ENCODE measurements at regions not wholly inside any gene's neighbourhood (a gene's known extent, or its start where the extent isn't known, plus 50 kb on each side); places are given as distances from the start of the nearest gene placed in this dataset.

DNA sequence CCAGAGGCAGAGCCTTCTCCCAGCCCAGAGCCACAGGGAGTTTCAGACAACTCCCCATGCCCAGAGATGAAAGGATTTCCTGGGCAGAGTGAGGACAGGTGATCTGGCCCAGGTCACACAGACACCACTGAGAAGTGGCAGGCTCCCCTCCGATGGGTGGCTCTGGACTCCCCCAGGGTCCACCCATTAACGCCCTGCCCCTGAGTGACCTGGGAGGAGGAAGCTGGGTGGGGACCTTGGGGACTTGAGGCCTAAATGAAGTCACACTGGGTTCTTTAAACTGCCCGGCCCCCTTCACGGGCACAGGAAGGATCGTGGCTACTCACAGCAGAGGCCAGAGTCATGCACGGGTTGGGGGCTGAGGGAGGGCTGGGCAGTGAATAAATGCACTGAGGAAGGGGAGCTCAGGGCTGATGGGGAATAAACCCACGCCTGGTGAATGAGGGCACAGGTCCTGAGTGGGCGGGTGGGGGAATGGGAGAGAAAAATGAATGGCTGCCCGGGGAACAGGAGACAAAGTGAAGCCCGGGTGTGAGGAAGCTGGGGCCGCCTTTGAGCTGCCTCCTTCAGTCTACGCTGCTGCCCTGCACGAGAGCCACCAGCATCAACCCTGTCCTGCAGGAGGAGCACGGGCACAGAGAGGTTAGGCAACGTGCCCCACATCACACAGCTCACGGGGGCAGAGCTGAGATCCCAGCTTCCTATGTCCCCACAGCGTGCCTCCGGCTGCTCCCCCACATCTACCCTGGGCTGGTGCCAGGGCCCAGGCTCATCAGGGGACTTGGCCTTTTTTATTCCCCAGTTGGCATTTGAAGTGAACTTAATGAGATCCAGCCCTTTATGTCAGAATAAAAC, 404.3 kb downstream of the MATN1 start:
- H3K27me3 ChIP-seq (ENCODE audit: control insufficient read depth in 1 of 2, insufficient read depth in 2 of 2, low read length in 2 of 2): peaks cover 0 to 10% of the 10 kb centered on the region in 2 donors
- no peaks in the 10 kb centered on the region for H3K36me3 ChIP-seq (ENCODE audit: insufficient read depth, low read length)
- H3K4me1 ChIP-seq (ENCODE audit: insufficient read depth, low read length): no peaks in the 10 kb centered on the region
- H3K27ac ChIP-seq (ENCODE audit: low read depth, low read length): no peak overlapping the region
- H3K4me3 ChIP-seq (ENCODE audit: low read depth in 1 of 2, low read length in 2 of 2): no peak overlapping the region
- no peaks in the 10 kb centered on the region for H3K9me3 ChIP-seq (ENCODE audit: low read length)
- no peak overlapping the region for H3K9ac ChIP-seq (ENCODE audit: low read length)

DNA sequence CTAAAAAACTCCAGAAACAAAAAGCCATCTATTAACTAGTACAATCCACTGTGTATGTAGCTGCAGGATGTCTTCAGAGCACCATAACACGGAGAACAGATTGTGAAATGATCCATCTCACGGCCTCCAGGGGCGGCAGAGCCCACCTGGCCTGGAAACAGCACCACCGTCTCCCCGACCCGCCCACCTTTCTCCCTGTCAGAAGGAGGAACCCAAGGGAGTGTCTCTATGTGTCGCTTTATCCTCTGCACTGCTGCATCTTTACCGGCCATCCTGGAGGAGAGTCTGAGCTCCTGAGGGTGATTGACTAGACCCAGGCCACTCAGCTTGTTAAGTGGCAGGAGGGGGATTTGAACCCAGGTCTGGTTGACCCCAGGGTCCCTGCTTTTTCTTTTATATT, 405.0 kb downstream of the MATN1 start:
- Histone ChIP-seq H3K27me3 (ENCODE audit: control insufficient read depth in 1 of 2, insufficient read depth in 2 of 2, low read length in 2 of 2) (peaks cover 0 to 10% of the 10 kb centered on the region in 2 donors), H3K4me1 (ENCODE audit: insufficient read depth, low read length) (no peaks in the 10 kb centered on the region), H3K9me3 (ENCODE audit: low read length) (no peaks in the 10 kb centered on the region), H3K9ac (ENCODE audit: low read length) (no peak overlapping the region), H3K27ac (ENCODE audit: low read depth, low read length) (no peak overlapping the region), H3K4me3 (ENCODE audit: low read depth in 1 of 2, low read length in 2 of 2) (no peak overlapping the region), H3K36me3 (ENCODE audit: insufficient read depth, low read length) (no peaks in the 10 kb centered on the region)

DNA sequence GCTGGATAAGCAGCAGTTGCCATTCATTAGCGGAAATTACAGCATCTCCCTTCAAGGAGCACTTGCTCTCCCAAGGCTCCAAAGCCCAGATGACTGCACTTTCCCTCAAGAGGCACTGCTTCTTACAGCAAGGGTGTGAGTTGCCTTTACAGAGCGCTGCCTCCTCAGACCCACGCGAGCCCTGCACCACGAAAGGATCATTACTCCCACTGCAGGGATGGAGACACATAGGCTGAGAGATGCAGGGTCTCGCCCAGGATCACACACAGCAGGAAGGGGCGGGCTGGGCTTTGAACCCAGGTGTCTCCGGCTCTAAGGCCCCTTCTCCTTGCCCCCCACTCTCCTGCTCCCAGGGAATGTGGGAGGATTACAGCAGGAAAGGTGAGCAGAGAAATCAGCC, 405.5 kb downstream of the MATN1 start:
- no peak overlapping the region for H3K4me3 ChIP-seq (ENCODE audit: low read depth in 1 of 2, low read length in 2 of 2)
- no peaks in the 10 kb centered on the region for H3K36me3 ChIP-seq (ENCODE audit: insufficient read depth, low read length)
- H3K27ac ChIP-seq (ENCODE audit: low read depth, low read length): no peak overlapping the region
- H3K9ac ChIP-seq (ENCODE audit: low read length): no peak overlapping the region
- H3K4me1 ChIP-seq (ENCODE audit: insufficient read depth, low read length): no peaks in the 10 kb centered on the region
- H3K9me3 ChIP-seq (ENCODE audit: low read length): no peaks in the 10 kb centered on the region
- H3K27me3 ChIP-seq (ENCODE audit: control insufficient read depth in 1 of 2, insufficient read depth in 2 of 2, low read length in 2 of 2): peaks cover 0 to 10% of the 10 kb centered on the region in 2 donors

DNA sequence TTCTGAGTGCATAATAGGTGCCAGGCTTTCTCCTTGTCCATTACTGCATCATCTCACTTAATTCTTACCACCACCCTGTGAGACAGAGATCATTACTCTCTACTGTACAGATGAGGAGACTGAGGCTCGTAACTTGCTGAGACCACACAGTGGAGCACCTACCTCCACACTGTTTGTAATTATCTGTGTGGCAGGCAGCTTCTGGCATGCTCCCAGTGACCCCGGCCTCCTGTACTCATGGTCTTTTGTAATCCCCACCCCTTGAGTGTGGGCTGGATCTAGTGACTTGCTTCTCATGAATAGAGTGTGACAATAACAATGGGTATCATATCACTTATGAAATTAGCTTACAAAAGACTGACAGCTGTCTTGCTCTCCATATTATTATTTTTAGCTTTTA, 407.3 kb downstream of the MATN1 start:
- Histone ChIP-seq H3K27me3 (ENCODE audit: control insufficient read depth in 1 of 2, insufficient read depth in 2 of 2, low read length in 2 of 2) (peaks cover 0 to 10% of the 10 kb centered on the region in 2 donors), H3K9me3 (ENCODE audit: low read length) (no peaks in the 10 kb centered on the region), H3K4me3 (ENCODE audit: low read depth in 1 of 2, low read length in 2 of 2) (no peak overlapping the region), H3K9ac (ENCODE audit: low read length) (no peak overlapping the region), H3K27ac (ENCODE audit: low read depth, low read length) (no peak overlapping the region), H3K4me1 (ENCODE audit: insufficient read depth, low read length) (no peaks in the 10 kb centered on the region), H3K36me3 (ENCODE audit: insufficient read depth, low read length) (no peaks in the 10 kb centered on the region)

DNA sequence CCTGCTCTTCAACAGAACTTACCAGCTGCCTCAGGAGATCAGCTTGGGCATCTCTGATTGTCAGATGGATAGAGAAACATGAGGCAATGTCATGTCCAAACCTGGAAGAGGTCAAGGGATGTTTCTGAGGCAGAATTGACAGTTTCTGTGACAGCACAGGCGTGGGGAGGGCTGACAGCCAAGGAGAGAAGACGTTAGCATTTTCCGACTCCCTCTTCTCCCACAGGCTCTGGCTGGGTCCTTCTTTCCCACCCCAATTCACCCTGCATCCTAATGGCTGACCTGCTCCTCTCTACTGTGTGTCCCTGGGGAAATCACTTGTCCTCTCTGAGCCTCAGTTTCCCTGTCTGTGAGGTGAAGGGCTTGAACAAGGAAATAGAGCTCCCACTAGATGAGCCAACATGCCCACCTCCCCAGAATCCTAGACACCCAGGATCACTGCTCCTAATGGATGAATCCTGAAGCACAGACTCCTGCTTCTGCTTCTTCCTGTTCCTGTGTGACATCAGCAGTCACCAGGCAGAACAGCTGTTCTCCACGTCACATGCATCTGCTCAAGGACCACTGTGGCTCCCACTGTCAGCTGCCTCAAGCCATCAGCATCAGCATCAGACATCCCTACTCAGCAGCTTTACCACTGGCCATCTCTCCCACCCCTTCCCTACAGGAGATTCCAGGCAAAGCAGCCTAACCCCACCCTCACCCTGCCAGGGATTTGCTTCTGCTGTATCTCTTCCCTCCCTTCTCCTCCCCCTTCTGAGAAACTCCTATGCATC, 408.0 kb downstream of the MATN1 start:
- Histone ChIP-seq H3K36me3 (ENCODE audit: insufficient read depth, low read length) (no peaks in the 10 kb centered on the region), H3K4me1 (ENCODE audit: insufficient read depth, low read length) (no peaks in the 10 kb centered on the region), H3K27me3 (ENCODE audit: control insufficient read depth in 1 of 2, insufficient read depth in 2 of 2, low read length in 2 of 2) (peaks cover 0 to 10% of the 10 kb centered on the region in 2 donors), H3K9ac (ENCODE audit: low read length) (no peak overlapping the region), H3K9me3 (ENCODE audit: low read length) (no peaks in the 10 kb centered on the region), H3K27ac (ENCODE audit: low read depth, low read length) (no peak overlapping the region), H3K4me3 (ENCODE audit: low read depth in 1 of 2, low read length in 2 of 2) (no peak overlapping the region)

DNA sequence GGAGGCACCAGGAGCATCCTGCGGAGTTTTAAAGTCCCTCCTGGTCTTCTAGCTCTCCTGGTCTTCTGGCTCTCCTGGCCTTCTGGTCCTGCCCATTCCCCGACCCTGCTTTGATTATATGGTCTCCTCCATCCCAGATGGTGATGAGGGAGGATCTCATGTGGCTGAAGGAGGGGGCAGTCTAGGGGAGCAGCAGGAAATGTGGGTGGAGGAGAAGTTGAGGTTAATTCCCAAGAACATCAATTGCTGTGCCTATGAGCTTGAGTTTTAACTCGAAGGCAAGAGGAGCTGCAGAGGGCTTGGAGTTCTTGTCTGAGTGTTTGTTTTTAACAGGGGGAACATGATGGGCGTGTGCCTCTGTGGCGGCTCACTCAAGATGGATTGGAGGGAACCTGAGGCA, 408.8 kb downstream of the MATN1 start:
- Histone ChIP-seq H3K27ac (ENCODE audit: low read depth, low read length) (no peak overlapping the region), H3K9me3 (ENCODE audit: low read length) (no peaks in the 10 kb centered on the region), H3K4me1 (ENCODE audit: insufficient read depth, low read length) (no peaks in the 10 kb centered on the region), H3K4me3 (ENCODE audit: low read depth in 1 of 2, low read length in 2 of 2) (no peak overlapping the region), H3K27me3 (ENCODE audit: control insufficient read depth in 1 of 2, insufficient read depth in 2 of 2, low read length in 2 of 2) (peaks cover 0 to 7% of the 10 kb centered on the region in 2 donors), H3K9ac (ENCODE audit: low read length) (no peak overlapping the region), H3K36me3 (ENCODE audit: insufficient read depth, low read length) (no peaks in the 10 kb centered on the region)

DNA sequence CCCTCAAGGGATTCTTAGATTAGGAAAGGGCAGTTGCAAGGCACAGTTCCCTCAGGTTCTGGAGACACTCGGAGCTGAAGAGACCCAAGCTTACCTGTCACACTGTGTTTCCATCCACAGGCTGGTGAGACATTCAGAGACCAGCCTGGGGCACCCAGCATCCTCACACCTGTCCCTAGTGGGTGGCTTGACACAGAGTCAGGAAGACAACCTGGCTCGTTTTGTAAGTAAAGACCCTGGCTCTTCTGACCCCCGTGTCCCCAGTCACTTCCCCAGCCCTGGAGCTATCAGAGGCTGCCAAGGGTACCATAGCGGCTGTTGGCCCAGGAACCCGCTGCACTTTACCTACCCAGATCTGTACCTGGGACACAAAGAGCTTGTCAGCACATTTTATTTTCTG, 409.8 kb downstream of the MATN1 start:
- Histone ChIP-seq H3K36me3 (ENCODE audit: insufficient read depth, low read length) (no peaks in the 10 kb centered on the region), H3K27me3 (ENCODE audit: control insufficient read depth in 1 of 2, insufficient read depth in 2 of 2, low read length in 2 of 2) (peaks cover 0 to 2% of the 10 kb centered on the region in 2 donors), H3K9me3 (ENCODE audit: low read length) (no peaks in the 10 kb centered on the region)

DNA sequence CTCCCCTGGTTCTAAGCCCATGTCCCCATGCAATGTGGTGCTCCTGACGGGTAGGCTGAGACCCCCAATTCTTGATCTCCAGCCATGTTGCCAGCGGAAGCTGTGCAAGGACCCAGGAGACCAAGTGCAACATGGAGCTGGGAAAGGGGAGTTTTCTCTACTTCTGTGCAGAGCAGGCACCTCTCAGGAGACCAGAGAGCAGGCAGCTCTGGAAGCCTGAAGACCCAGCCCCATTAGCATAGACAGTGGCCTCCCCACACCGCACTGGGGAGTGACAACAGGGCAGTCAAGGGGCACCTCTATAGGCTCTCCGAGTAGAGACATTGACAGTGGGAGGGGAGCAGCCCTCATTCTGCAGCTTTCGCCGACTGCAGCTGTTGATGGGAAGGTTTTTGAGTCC, 410.2 kb downstream of the MATN1 start:
- Histone ChIP-seq H3K27ac (ENCODE audit: low read depth, low read length) (no peak overlapping the region), H3K4me1 (ENCODE audit: insufficient read depth, low read length) (no peaks in the 10 kb centered on the region), H3K9me3 (ENCODE audit: low read length) (no peaks in the 10 kb centered on the region), H3K27me3 (ENCODE audit: control insufficient read depth in 1 of 2, insufficient read depth in 2 of 2, low read length in 2 of 2) (no peaks in the 10 kb centered on the region), H3K9ac (ENCODE audit: low read length) (no peak overlapping the region), H3K36me3 (ENCODE audit: insufficient read depth, low read length) (no peaks in the 10 kb centered on the region), H3K4me3 (ENCODE audit: low read depth in 1 of 2, low read length in 2 of 2) (no peak overlapping the region)

More for the DNA sequence above, 409.8 kb downstream of the MATN1 start:
- no peaks in the 10 kb centered on the region for H3K4me1 ChIP-seq (ENCODE audit: insufficient read depth, low read length)
- H3K27ac ChIP-seq (ENCODE audit: low read depth, low read length): no peak overlapping the region
- no peak overlapping the region for H3K4me3 ChIP-seq (ENCODE audit: low read depth in 1 of 2, low read length in 2 of 2)
- H3K9ac ChIP-seq (ENCODE audit: low read length): no peak overlapping the region

DNA sequence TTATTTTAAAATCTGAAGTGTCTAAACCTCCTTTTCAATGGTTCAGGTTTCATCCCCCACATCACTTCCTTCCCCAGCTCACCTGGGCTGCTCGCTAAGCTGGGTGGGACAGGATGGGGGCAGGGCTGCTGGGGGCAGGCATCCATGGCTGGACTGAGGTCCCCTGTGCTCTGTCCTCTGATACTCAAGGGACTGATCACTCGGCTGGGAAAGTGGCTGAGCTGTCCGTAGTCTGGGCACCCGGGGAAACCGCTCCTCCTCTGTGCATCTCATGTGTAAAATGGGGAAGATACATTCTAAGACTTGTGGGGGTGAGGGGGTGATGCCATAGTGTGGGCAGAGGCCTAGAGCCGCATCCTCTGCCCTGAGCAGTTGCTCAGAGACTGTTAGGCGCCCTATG, 411.2 kb downstream of the MATN1 start:
- Histone ChIP-seq H3K36me3 (ENCODE audit: insufficient read depth, low read length) (no peaks in the 10 kb centered on the region), H3K9ac (ENCODE audit: low read length) (no peak overlapping the region), H3K27me3 (ENCODE audit: control insufficient read depth in 1 of 2, insufficient read depth in 2 of 2, low read length in 2 of 2) (no peaks in the 10 kb centered on the region)

DNA sequence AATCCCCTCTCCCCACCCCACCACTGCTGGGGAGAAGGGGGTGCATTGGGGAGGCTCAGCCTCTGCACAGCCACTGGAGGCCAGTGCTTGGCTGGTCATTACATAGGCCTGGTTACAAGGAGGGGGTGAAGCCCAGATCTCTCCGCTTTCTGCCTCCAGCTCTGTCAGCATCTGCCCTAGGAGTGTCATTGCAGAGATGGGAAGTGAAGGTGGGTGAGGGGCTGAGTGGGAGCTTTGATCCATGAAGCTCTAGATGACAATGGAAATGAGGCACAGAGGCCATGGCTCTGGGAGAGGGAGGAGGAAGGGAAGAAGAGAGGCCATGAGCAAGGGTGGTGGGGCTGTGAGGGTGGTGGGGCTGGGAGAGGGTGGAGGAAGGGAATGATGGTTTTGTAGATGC, 411.6 kb downstream of the MATN1 start:
- Histone ChIP-seq H3K27ac (ENCODE audit: low read depth, low read length) (no peak overlapping the region), H3K9ac (ENCODE audit: low read length) (no peak overlapping the region), H3K36me3 (ENCODE audit: insufficient read depth, low read length) (no peaks in the 10 kb centered on the region), H3K9me3 (ENCODE audit: low read length) (no peaks in the 10 kb centered on the region), H3K4me3 (ENCODE audit: low read depth in 1 of 2, low read length in 2 of 2) (no peak overlapping the region), H3K27me3 (ENCODE audit: control insufficient read depth in 1 of 2, insufficient read depth in 2 of 2, low read length in 2 of 2) (no peaks in the 10 kb centered on the region), H3K4me1 (ENCODE audit: insufficient read depth, low read length) (no peaks in the 10 kb centered on the region)

More for the DNA sequence above, 411.2 kb downstream of the MATN1 start:
- no peak overlapping the region for H3K27ac ChIP-seq (ENCODE audit: low read depth, low read length)
- H3K4me1 ChIP-seq (ENCODE audit: insufficient read depth, low read length): no peaks in the 10 kb centered on the region
- no peaks in the 10 kb centered on the region for H3K9me3 ChIP-seq (ENCODE audit: low read length)
- no peak overlapping the region for H3K4me3 ChIP-seq (ENCODE audit: low read depth in 1 of 2, low read length in 2 of 2)

DNA sequence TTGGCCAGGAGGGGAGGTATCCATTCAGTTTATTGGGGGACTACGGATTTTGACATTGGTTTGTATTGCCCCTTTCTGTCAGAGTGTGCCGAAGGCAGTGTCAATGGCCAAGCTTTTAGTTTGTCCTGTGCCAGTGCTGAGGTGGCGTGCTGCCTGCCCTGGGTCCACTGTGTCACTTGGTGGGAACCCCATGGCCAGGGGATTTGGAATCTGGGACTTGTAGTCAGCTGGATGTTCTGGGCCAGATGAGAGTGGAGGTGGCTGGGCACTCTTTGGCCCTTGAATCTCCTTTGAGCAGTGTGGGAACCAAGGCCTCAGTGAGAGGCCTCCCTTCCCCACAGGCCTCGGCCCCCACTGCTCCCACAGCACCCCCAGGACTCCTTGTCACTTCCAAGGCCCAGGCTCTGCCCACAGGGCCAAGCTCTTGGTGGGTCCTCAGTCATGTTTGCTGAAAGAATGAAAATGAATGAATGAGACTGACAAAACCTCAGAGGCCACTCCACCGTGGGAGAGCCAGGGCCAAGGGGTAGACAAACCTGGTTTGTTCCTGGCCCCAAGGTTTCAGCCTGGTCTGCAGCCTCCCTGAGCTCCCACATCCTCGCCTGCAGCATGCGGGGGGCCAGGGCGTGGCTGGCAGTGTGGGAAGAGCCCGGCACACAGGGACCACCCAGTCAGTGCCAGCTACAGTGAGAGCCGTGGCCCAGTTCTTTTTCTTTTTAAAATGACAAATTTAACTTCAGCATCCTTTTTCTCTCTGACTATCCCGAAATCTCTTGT, 412.2 kb downstream of the MATN1 start:
- Histone ChIP-seq H3K9me3 (ENCODE audit: low read length) (no peaks in the 10 kb centered on the region), H3K27me3 (ENCODE audit: control insufficient read depth in 1 of 2, insufficient read depth in 2 of 2, low read length in 2 of 2) (no peaks in the 10 kb centered on the region), H3K9ac (ENCODE audit: low read length) (no peak overlapping the region), H3K36me3 (ENCODE audit: insufficient read depth, low read length) (no peaks in the 10 kb centered on the region), H3K27ac (ENCODE audit: low read depth, low read length) (no peak overlapping the region), H3K4me1 (ENCODE audit: insufficient read depth, low read length) (no peaks in the 10 kb centered on the region), H3K4me3 (ENCODE audit: low read depth in 1 of 2, low read length in 2 of 2) (no peak overlapping the region)

Data from muscle layer of colon (tissue), 2 donors.